ENCODE measurements at regions not wholly inside any gene's neighbourhood (a gene's known extent, or its start where the extent isn't known, plus 50 kb on each side); places are given as distances from the start of the nearest gene placed in this dataset.
"Not testable (repeated sequence)": the region's sequence is repeated elsewhere in the genome, so short reads cannot be mapped to it uniquely, and the experiment has no call there.

DNA sequence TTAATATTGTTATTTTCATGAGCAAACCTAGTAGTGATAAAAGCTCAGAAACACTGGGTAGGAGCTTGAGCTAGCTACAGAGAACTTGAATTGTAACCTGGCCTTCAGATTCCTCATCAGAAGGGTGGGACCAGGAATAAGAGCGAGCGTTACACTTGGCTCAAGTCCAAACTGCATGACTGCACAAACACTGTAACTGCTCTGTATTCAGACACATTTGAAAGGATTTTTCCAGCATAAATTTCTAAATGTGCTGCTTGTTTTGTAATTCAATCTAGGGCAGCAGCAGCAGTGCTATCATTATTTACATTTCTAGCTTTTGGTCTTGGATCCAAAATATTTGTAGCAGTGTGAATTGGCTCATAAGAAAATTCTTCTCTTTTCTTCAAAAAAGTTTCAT, 133.0 kb upstream of the TMLHE start:
- 13 to 58% methylated on average over 2 of the region's 2 CpGs for WGBS, 2 donors
- intact Hi-C loops (cut with DNase I), result no loop called here

GRCh38 chrX:155744534-155744933, 131.8 kb upstream of the TMLHE start:
- Histone ChIP-seq H3K27ac (no peak overlapping the region), H3K4me1 (no peaks in the 10 kb centered on the region), H3K27me3 (no peaks in the 10 kb centered on the region), H3K4me3 (no peak overlapping the region), H3K9me3 (peaks cover 0 to 2% (median 0%) of the 10 kb centered on the region in 4 donors), H3K36me3 (no peaks in the 10 kb centered on the region)
- no peak for DNase-seq
- intact Hi-C loops (cut with DNase I), result no loop called here
- WGBS, 2 donors, result 30 to 50% methylated on average over 2 of the region's 2 CpGs
- TF ChIP-seq POLR2AphosphoS5 (IDR thresholded peaks at IDR 0.05) (no peak), EP300 (IDR thresholded peaks at IDR 0.05) (no peak), POLR2A (IDR thresholded peaks at IDR 0.05) (no peak), CTCF (IDR thresholded peaks at IDR 0.05) (no peak)

More for the DNA sequence above, 133.0 kb upstream of the TMLHE start:
- Histone ChIP-seq H3K4me1 (no peaks in the 10 kb centered on the region), H3K36me3 (no peaks in the 10 kb centered on the region), H3K4me3 (no peak overlapping the region), H3K9me3 (no peaks in the 10 kb centered on the region), H3K27ac (no peak overlapping the region), H3K27me3 (no peaks in the 10 kb centered on the region)
- no peak for TF ChIP-seq CTCF (IDR thresholded peaks at IDR 0.05)
- no peak for TF ChIP-seq POLR2A (IDR thresholded peaks at IDR 0.05)
- no peak for TF ChIP-seq POLR2AphosphoS5 (IDR thresholded peaks at IDR 0.05)
- no peak for TF ChIP-seq EP300 (IDR thresholded peaks at IDR 0.05)
- no peak for DNase-seq

- H3K4me3 ChIP-seq; DNase-seq; H3K36me3 ChIP-seq; H3K4me1 ChIP-seq; H3K27ac ChIP-seq; H3K27me3 ChIP-seq; H3K9me3 ChIP-seq; intact Hi-C loops (cut with DNase I): not testable (repeated sequence)
- WGBS, 2 donors, result 81% methylated on average over 5 of the region's 5 CpGs
Observed at GRCh38 chrX:155728335-155728734, 115.6 kb upstream of the TMLHE start.

DNA sequence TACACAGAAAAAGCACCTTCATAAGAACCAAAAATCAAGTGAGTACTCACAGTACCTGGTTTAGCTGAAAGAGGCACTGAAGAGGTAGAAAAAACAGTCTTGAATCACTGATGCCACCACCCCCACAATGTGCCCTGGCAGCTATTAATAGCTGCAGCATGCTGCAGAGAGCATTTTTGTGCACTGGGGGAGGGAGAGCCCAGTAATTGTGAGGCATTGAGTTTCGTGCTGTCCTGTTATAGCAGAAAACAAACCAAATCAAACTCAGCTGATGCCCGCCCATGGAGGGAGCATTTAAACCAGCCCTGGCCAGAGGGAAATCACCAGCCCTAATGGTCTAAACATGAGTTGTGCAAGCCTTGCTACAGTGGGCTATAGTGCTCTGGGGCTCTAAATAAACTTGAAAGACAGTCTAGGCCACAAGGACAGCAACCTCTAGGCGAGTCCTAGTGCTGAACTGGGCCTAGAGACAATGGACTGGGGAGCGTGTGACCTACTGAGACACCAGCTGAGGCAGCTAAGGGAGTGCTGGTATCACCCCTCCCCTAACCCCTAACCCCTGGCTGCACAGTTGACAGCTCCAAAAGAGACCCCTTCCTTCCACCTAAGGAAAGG, 106.3 kb upstream of the TMLHE start:
- TF ChIP-seq POLR2A (IDR thresholded peaks at IDR 0.05), result no peak
- TF ChIP-seq CTCF (IDR thresholded peaks at IDR 0.05), result no peak
- TF ChIP-seq EP300 (IDR thresholded peaks at IDR 0.05), result no peak
- TF ChIP-seq POLR2AphosphoS5 (IDR thresholded peaks at IDR 0.05), result no peak
- H3K27me3 ChIP-seq, result no peaks in the 10 kb centered on the region
- H3K36me3 ChIP-seq, result no peaks in the 10 kb centered on the region
- 60 to 62% methylated on average over 4 of the region's 4 CpGs for WGBS, 2 donors
- no peak for DNase-seq
- intact Hi-C loops (cut with DNase I), result no loop called here
- H3K27ac ChIP-seq, result no peak overlapping the region
- H3K4me1 ChIP-seq, result no peaks in the 10 kb centered on the region
- peaks cover 0 to 6% (median under 1%) of the 10 kb centered on the region in 4 donors for H3K9me3 ChIP-seq
- H3K4me3 ChIP-seq, result no peak overlapping the region

DNA sequence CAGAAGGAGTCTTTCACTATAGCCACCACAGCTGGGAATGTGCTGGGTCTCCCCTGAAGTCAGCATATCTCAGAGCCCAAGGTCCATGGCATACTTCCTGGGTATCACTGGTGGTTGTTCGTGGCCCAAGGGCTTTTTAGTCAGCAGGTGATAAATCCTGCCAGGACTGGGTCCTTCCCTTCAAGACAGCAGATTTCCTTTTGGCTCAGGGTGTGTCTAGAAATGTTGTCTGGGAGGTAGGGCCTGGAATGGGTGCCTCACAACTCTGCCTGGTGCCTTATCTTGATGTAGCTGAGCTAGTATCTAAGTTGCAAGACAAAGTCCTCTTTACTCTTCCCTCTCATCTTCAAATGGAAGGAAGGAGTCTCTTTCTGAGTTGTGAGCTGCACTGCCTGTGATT, 102.4 kb upstream of the TMLHE start:
- H3K4me3 ChIP-seq, result no peak overlapping the region
- no peaks in the 10 kb centered on the region for H3K4me1 ChIP-seq
- H3K9me3 ChIP-seq, result peaks cover 0 to under 1% (median 0%) of the 10 kb centered on the region in 4 donors
- H3K27me3 ChIP-seq, result no peaks in the 10 kb centered on the region
- no peak for DNase-seq
- no peak for TF ChIP-seq POLR2A (IDR thresholded peaks at IDR 0.05)
- TF ChIP-seq POLR2AphosphoS5 (IDR thresholded peaks at IDR 0.05), result no peak
- no peak for TF ChIP-seq EP300 (IDR thresholded peaks at IDR 0.05)
- no peak for TF ChIP-seq CTCF (IDR thresholded peaks at IDR 0.05)
- H3K27ac ChIP-seq, result no peak overlapping the region
- H3K36me3 ChIP-seq, result no peaks in the 10 kb centered on the region
- intact Hi-C loops (cut with DNase I), result no loop called here
- 19 to 52% methylated on average over 1 of the region's 1 CpG for WGBS, 2 donors
